ENCODE measurements at regions not wholly inside any gene's neighbourhood (a gene's known extent, or its start where the extent isn't known, plus 50 kb on each side); places are given as distances from the start of the nearest gene placed in this dataset.

- no peak overlapping the region for H3K4me2 ChIP-seq (ENCODE audit: low read length)
- no peak overlapping the region for H3K27ac ChIP-seq (ENCODE audit: low read length)
- no peaks in the 10 kb centered on the region for H3K4me1 ChIP-seq (ENCODE audit: low read length)
- H3K36me3 ChIP-seq (replicated peaks; ENCODE audit: low read depth, low read length), result no peaks in the 10 kb centered on the region
- no peak overlapping the region for H3K4me3 ChIP-seq (ENCODE audit: low read length)
- no peaks in the 10 kb centered on the region for H4K20me1 ChIP-seq (ENCODE audit: insufficient read depth, low read length)
- TF ChIP-seq, protein P1, sequence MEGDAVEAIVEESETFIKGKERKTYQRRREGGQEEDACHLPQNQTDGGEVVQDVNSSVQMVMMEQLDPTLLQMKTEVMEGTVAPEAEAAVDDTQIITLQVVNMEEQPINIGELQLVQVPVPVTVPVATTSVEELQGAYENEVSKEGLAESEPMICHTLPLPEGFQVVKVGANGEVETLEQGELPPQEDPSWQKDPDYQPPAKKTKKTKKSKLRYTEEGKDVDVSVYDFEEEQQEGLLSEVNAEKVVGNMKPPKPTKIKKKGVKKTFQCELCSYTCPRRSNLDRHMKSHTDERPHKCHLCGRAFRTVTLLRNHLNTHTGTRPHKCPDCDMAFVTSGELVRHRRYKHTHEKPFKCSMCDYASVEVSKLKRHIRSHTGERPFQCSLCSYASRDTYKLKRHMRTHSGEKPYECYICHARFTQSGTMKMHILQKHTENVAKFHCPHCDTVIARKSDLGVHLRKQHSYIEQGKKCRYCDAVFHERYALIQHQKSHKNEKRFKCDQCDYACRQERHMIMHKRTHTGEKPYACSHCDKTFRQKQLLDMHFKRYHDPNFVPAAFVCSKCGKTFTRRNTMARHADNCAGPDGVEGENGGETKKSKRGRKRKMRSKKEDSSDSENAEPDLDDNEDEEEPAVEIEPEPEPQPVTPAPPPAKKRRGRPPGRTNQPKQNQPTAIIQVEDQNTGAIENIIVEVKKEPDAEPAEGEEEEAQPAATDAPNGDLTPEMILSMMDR (IDR thresholded peaks at IDR 0.05; ENCODE audit: low read depth, low read length), result no peak
- no peak for TF ChIP-seq EZH2phosphoT487 (IDR thresholded peaks at IDR 0.05; ENCODE audit: low read depth)
- no peak overlapping the region for H2AFZ ChIP-seq (ENCODE audit: low read depth, low read length)
- H3K27me3 ChIP-seq (ENCODE audit: low read depth, low read length), result no peaks in the 10 kb centered on the region
- no peaks in the 10 kb centered on the region for H3K9me3 ChIP-seq (ENCODE audit: insufficient read depth, low read length)
- H3K79me2 ChIP-seq (ENCODE audit: low read length), result no peaks in the 10 kb centered on the region
- no peak overlapping the region for H3K9ac ChIP-seq (ENCODE audit: low read length)
Measured at GRCh38 chr5:53172630-53173029, 63.1 kb upstream of the MOCS2 start.

DNA sequence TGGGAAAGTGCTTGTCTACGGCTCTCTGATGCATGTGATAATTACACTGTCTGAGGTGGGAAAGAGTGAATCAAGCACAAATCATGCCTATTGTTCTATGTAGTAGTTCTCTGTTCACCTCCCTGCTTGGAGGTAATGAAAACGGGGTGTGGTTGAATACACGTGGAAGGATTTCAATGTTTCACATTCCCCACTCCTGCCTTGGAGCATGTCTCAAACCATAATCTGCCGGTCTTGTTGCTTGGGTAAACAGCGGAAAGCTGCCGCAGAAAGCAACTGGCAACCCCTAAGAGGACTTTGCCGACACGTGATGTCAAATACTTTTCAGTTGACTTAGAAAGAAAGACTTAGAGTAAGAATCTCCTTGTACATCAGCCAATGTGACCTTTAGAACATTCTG is 63.5 kb upstream of the MOCS2 start:
- no peaks in the 10 kb centered on the region for H3K27me3 ChIP-seq (ENCODE audit: low read depth, low read length)
- H4K20me1 ChIP-seq (ENCODE audit: insufficient read depth, low read length), result no peaks in the 10 kb centered on the region
- no peaks in the 10 kb centered on the region for H3K79me2 ChIP-seq (ENCODE audit: low read length)
- no peaks in the 10 kb centered on the region for H3K36me3 ChIP-seq (replicated peaks; ENCODE audit: low read depth, low read length)
- H3K27ac ChIP-seq (ENCODE audit: low read length), result no peak overlapping the region
- H3K4me3 ChIP-seq (ENCODE audit: low read length), result no peak overlapping the region
- no peak overlapping the region for H2AFZ ChIP-seq (ENCODE audit: low read depth, low read length)
- TF ChIP-seq EZH2phosphoT487 (IDR thresholded peaks at IDR 0.05; ENCODE audit: low read depth), result no peak
- H3K4me2 ChIP-seq (ENCODE audit: low read length), result no peak overlapping the region
- H3K4me1 ChIP-seq (ENCODE audit: low read length), result no peaks in the 10 kb centered on the region
- no peaks in the 10 kb centered on the region for H3K9me3 ChIP-seq (ENCODE audit: insufficient read depth, low read length)
- no peak overlapping the region for H3K9ac ChIP-seq (ENCODE audit: low read length)

- no peak overlapping the region for H3K4me2 ChIP-seq (ENCODE audit: low read length)
- H3K27ac ChIP-seq (ENCODE audit: low read length), result no peak overlapping the region
- peaks cover 3% of the 10 kb centered on the region; the same call in 1 of the 2 replicates for H3K4me1 ChIP-seq (ENCODE audit: low read length)
- no peaks in the 10 kb centered on the region for H3K79me2 ChIP-seq (ENCODE audit: low read length)
- H3K4me3 ChIP-seq (ENCODE audit: low read length), result no peak overlapping the region
- TF ChIP-seq EZH2phosphoT487 (IDR thresholded peaks at IDR 0.05; ENCODE audit: low read depth), result no peak
- TF ChIP-seq, protein P1 (IDR thresholded peaks at IDR 0.05; ENCODE audit: low read depth, low read length), result no peak
- H2AFZ ChIP-seq (ENCODE audit: low read depth, low read length), result no peak overlapping the region
- no peaks in the 10 kb centered on the region for H4K20me1 ChIP-seq (ENCODE audit: insufficient read depth, low read length)
- H3K27me3 ChIP-seq (ENCODE audit: low read depth, low read length), result no peaks in the 10 kb centered on the region
- H3K9ac ChIP-seq (ENCODE audit: low read length), result no peak overlapping the region
- H3K9me3 ChIP-seq (ENCODE audit: insufficient read depth, low read length), result no peaks in the 10 kb centered on the region
- no peaks in the 10 kb centered on the region for H3K36me3 ChIP-seq (replicated peaks; ENCODE audit: low read depth, low read length)
Measured at GRCh38 chr5:53178830-53179229, 69.3 kb upstream of the MOCS2 start.

- no peak overlapping the region for H3K27ac ChIP-seq (ENCODE audit: low read length)
- no peaks in the 10 kb centered on the region for H3K36me3 ChIP-seq (replicated peaks; ENCODE audit: low read depth, low read length)
- no peak overlapping the region for H3K4me3 ChIP-seq (ENCODE audit: low read length)
- no peaks in the 10 kb centered on the region for H3K27me3 ChIP-seq (ENCODE audit: low read depth, low read length)
- no peak overlapping the region for H3K9ac ChIP-seq (ENCODE audit: low read length)
- no peaks in the 10 kb centered on the region for H4K20me1 ChIP-seq (ENCODE audit: insufficient read depth, low read length)
- no peaks in the 10 kb centered on the region for H3K79me2 ChIP-seq (ENCODE audit: low read length)
- H3K9me3 ChIP-seq (ENCODE audit: insufficient read depth, low read length), result no peaks in the 10 kb centered on the region
- TF ChIP-seq, protein P1 (IDR thresholded peaks at IDR 0.05; ENCODE audit: low read depth, low read length), result no peak
- no peak for TF ChIP-seq EZH2phosphoT487 (IDR thresholded peaks at IDR 0.05; ENCODE audit: low read depth)
- no peak overlapping the region for H2AFZ ChIP-seq (ENCODE audit: low read depth, low read length)
- H3K4me2 ChIP-seq (ENCODE audit: low read length), result no peak overlapping the region
- peaks cover 3% of the 10 kb centered on the region; the same call in 1 of the 2 replicates for H3K4me1 ChIP-seq (ENCODE audit: low read length)
Measured at GRCh38 chr5:53179691-53180090, 70.1 kb upstream of the MOCS2 start.

GRCh38 chr5:53180538-53180937 is 71.0 kb upstream of the MOCS2 start:
- H4K20me1 ChIP-seq (ENCODE audit: insufficient read depth, low read length), result no peaks in the 10 kb centered on the region
- H2AFZ ChIP-seq (ENCODE audit: low read depth, low read length), result no peak overlapping the region
- no peaks in the 10 kb centered on the region for H3K27me3 ChIP-seq (ENCODE audit: low read depth, low read length)
- H3K9ac ChIP-seq (ENCODE audit: low read length), result no peak overlapping the region
- H3K27ac ChIP-seq (ENCODE audit: low read length), result no peak overlapping the region
- TF ChIP-seq, protein P1 (IDR thresholded peaks at IDR 0.05; ENCODE audit: low read depth, low read length), result no peak
- H3K4me2 ChIP-seq (ENCODE audit: low read length), result no peak overlapping the region
- peaks cover 3% of the 10 kb centered on the region; the same call in 1 of the 2 replicates for H3K4me1 ChIP-seq (ENCODE audit: low read length)
- H3K9me3 ChIP-seq (ENCODE audit: insufficient read depth, low read length), result no peaks in the 10 kb centered on the region
- H3K4me3 ChIP-seq (ENCODE audit: low read length), result no peak overlapping the region
- no peaks in the 10 kb centered on the region for H3K79me2 ChIP-seq (ENCODE audit: low read length)
- no peaks in the 10 kb centered on the region for H3K36me3 ChIP-seq (replicated peaks; ENCODE audit: low read depth, low read length)
